GM19455 (cell line): ENCODE measurements at regions not wholly inside any gene's neighbourhood (a gene's known extent, or its start where the extent isn't known, plus 50 kb on each side); places are given as distances from the start of the nearest gene placed in this dataset.

Experiments
- ATAC-seq: cut with Tn5 transposase; IDR thresholded peaks from one replicate; pipeline ENCODE4 v1.9.1; 2021; ENCODE audit not compliant: unreplicated experiment

DNA sequence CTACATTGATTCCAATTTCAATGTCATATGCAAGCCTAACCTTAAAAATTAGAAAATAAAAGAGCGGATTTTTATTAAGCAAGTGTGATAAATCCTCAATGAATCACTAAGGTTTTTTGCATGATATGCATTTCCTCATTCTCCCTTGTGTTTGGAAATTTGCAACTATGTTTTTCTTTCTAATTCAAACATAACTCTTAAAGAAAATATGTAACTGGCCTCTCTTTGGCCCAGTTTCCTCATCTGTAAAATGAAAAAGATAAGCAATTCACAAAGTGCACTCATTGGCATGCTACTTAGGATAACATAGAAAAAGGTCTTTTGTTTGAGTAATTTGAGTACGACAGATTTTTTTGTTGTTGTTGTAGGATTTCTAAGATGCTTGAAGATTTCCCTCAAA is 295.5 kb downstream of the CDH11 start:
- ATAC-seq: no peak

DNA sequence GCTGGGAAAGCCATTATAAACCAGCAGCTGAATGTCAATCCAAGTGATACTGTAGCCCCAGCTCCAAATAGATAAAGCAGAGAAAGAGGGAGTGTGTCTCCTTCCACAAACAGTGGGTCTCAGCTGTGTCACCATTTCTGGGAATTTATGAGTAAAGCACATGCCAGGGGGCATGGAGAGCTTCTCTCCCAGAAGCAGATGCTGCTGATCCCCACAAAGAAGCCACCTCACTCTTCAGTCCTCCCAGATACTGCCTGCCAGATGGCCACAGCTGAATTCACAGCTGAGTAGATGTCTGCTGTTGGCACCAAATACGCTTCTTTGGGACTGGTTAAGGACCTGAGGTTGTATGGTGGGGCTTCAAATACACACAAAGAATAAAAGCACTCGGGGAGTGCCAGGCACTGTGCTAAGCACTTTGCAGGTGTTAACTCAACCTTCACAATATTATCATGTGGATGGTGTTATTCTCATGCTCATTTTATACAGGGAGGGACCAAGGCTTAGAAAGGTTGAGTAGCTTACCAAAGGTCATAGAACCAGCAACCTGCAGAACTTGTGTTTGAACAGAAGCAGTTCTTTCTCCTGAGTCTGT is 298.3 kb downstream of the CDH11 start:
- ATAC-seq: no peak

DNA sequence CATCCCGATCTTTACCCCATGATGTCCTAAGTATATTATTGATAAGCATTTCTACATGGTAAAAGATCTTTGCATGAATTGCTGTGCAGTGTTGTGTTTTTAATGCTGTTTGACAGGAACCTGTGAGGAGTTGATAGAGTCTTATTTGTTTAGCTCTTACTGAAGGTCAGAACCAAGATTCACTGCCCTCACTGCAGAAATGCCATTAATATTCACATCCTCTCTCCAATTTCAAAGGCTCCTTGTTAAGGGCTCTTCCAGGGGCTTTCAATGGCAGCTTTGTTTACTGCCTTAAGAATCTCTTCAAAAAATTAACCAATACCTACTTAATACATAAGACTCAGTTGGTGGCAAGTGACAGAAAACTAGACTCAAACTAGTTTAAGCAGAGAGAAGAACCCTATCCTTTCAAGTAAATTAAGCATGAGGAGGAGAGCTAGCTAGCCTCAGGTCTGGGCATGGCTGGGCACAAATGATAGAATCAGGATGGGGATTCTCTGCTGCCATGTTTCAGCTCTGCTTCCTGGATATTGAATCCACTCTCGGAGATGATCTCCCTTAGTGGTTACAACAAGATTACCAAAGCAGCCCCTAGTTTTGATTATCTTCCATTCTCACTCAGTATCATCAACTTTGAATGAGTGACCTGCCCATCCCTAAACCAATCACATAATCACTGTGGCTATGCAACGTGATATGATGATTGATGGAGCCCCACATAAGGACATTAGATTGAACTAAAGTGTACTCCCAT is 311.8 kb downstream of the CDH11 start:
- ATAC-seq: no peak

DNA sequence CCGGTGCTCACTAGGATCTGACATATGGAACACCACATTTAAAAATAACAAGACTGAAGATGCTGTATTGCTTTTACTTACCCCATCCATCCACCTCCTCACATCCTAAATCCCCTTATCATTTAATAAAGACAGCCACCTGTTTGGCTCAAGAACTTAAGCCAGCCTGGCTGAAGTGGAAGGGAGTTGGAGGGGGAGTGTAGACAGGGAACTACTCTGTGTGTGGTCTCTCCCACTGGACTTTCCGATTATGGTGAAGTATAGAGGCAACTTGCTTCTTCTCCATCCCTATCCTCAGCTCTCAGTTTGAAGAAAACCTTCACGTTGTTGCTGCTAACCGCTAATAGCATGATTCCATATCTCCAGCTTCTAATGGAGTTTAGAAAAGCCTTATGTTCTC is 313.4 kb downstream of the CDH11 start:
- no peak for ATAC-seq

DNA sequence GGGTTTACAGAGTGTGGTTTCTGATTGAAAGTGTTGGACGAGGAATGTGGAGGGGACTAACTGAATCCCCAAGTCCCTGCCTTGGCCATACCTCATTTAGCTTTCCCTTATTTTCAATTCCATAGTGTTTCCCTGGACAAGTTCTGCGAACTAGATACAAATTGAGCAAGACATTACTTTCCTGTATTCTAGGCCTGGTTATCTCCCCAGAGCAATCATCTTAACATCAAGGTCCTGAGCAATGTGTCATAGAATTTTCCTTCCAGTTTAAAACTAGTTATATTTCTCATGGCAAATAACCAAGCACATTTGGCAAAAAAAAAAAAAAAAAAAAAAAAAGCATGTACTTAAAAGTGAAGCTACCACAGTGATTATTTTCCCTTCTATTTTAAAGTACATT is 330.1 kb downstream of the CDH11 start:
- ATAC-seq: no peak

DNA sequence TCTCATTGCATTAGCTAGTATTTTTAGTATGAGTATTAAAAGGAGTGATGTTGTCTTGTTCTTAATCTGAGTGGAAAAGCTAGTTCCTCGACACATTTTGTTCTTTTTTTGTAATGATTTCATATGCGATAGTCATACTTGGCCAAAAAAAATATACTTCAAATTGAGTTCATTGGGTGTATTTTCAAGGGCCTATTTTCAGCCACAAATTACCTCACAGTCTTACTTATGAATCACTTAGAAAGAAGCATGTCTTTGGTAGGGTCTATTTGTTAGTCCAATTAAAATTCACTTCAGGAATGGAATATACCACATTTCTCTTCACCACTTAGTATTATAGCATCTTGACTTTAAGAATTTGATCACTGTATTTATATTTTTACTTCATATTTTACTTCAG is 337.2 kb downstream of the CDH11 start:
- ATAC-seq: no peak

DNA sequence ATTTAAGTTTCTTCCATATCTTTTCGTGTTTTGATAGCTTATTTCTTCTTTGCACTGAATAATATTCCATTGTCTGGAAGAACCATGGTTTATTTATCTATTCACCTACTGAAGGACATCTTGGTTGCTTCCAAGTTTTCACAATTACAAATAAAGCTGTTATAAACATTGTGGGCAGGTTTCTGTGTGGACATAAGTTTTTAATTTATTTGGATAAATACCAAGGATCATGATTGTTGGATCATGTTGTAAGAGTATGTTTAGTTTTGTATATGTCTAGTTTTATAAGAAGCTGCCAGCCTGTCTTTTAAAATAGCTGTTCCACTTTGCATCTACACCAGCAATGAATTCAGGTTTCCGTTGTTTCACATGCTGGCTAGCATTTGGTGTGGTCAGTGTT is 339.4 kb downstream of the CDH11 start:
- no peak for ATAC-seq

DNA sequence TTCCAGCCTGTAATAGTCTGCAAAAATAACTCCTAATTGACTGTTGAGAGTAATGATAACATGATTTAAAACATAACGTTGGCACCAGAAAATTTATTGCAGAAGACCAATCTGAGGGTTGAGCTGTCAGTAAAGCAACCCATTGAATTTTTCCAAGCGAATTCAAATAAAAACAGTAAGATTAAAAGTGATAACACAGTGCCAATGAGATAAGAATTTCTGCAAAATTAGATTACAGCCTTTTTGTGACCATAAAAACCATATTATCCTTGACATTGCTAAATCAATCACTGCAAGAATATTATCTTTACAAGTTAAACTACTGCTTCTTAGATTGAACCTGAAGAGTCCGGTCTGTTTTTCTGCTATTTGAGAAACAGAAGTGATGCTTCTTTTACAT is 341.4 kb downstream of the CDH11 start:
- ATAC-seq: no peak

DNA sequence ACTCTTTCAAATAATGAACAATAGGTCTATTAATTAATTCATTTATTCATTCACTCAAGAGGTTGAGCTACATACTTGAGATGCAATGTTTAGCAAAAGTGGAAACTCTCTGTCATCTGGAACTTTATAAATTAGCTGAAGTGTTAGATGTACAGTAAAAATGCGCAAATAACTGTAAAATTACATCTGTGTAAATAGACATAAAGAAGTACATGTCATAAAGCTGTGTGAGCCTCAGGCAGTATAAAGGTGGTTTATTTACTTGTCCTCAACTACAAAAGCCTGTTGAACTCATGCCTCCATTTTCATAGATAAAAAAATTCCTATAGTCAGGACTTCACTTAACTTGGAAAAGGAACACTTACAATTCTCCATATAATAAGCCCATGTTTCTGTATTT is 343.1 kb downstream of the CDH11 start:
- ATAC-seq: no peak

DNA sequence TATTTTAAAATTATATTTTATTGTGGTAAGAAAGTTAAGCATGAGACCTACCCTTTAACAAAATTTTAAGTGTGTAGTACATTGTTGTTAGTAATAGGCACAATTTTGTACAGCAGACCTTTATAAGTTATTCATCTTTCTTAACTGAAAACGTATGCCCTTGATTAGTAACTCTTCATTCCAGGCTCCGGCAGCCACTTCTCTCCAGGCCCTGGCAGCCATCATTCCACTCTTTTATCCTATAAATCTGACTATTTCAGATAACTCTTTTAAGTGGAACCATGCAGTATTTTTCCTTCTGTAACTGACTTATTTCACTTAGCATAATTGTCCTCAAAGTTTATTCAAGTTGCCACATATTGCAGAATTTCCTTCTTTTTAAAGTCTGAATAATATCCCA is 348.2 kb downstream of the CDH11 start:
- ATAC-seq: no peak

DNA sequence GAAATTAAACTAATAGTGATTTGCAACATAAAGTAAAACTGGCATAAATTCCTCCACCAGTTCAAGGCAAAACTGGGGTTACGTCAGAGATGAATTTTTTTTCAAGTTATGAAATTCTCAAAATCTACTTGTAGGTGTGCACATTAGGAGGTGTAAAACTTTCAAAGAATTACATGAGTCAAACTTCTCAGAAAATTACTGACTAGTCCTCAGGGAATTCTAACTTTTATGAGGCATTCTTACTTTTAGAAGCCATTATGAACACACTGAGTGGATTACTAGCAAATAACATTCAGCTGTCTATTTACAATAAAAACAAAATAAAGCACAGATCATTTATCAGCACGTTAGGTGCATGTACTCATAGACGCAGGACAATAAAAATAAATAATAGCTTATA is 348.7 kb downstream of the CDH11 start:
- no peak for ATAC-seq

DNA sequence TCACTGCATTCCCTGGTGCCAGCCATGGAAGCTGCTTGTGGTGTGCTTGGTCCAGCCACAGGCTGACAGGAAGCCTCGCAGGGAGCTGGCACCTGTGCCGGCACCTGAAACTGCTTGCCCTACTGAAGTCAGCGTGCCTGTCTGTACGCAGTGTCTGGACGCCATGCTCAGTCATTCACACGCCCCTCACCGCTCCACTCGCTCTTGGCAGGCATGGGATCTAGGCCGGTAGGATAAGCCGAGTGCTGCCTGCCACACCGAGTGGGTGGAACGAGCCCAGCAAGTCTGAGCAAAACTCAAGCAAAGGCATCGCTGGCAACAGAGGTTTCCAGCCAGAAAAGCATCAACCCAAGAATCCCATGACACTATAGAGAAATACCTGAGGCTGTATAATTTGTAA is 350.6 kb downstream of the CDH11 start:
- ATAC-seq: no peak

DNA sequence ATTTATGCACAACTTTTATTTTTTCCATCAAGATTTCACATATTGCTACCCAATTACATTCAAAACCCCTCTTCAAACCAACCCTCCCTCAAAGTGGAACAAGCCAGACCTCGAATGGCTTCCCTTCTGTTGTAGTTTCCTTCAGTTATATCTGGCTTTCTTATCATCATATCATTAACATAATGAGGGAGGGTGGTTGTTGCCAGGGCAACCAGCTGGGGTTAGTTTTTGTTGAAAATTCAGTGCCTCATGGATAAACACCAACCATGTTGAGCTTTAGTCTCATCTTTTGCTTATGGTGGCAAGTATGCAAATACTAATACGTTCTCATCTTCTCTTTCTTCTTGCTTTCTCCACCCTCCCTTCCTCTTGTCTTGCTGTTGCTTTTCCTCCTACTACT is 359.7 kb downstream of the CDH11 start:
- no peak for ATAC-seq

DNA sequence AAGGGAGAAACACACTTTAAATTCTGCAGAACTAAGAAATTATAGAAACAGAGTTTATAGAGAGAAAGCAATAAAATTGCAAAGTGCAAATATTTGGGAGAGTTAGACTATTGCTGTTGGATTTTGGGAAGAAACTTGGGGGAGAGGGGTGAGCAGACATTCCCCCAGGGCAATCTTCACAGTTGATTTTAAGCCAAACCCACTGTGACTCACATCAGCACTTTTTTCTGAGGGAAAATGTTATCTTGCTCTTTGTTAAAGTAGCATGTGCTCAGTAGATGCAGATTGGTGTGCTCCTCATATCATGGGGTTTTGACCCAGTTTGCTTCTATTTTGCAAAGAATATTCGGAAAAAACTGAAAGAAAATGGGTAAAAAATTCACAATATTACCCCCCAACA is 367.6 kb downstream of the CDH11 start:
- ATAC-seq: no peak

DNA sequence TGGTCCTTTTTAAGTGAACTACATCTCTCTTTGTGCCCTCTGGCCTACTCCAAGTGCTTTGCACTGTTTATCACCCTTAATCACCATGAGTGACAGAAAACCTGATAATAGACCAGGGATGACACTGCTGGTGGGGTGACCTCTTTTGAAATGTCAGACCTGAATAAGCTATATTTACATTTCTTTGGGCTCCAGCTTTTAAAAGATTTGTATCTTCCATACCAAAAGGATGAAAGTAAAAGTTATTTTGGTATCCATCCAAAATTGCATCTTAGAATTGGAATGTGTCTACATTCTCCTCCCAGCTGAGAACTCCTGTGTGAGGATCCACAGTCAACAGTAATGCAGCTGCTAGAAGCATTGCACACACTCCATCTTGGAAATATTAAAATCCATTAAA is 370.0 kb downstream of the CDH11 start:
- ATAC-seq: no peak

DNA sequence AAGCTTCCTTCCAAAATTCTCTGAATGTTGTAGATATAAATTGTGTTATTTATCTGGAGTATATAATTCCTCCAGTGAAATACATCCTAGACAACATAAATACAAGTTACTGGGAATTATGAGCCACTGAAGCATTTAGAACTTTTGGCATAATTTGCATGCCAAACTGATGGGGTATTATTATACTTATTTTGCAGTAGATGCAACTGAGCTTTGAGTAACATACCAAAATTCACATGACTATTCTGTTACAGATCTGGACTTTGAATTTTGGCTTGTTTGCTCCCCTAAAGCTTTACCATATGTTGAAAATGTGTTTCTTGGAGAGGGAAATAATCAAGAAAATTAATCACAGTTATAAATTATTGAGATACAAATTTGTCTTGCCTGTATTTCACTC is 372.5 kb downstream of the CDH11 start:
- no peak for ATAC-seq

DNA sequence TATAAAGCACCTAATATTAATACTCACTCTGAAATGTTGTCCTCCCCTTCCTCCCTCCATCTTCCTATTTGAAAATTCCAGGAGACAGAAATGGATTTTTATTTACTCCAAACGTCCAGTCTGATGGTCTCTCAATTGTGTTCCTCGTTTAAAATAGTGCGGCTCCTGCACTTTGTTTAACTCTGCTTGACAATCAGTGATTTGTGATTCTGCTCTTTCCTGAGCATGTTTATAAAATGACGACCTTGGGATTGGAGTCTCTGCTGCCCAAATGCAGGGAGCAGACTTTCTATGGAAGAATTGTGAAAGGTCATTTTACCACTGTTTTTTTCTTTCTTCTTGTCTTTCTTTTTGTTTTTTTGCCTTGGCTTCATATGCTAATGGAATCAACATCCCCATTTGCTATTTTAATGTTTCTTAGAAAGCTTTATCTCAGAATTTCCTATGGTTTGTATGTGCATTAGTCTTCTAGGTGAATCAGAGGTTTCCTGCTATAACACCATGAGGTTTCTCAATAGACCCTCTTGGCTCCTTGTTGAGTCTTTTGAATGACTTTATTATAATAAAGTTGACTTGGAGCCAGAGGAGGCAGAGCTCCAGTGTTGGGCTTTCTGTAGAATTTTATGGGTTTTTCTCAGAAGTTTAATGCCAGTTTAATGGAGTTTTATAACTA is 376.5 kb downstream of the CDH11 start:
- no peak for ATAC-seq

DNA sequence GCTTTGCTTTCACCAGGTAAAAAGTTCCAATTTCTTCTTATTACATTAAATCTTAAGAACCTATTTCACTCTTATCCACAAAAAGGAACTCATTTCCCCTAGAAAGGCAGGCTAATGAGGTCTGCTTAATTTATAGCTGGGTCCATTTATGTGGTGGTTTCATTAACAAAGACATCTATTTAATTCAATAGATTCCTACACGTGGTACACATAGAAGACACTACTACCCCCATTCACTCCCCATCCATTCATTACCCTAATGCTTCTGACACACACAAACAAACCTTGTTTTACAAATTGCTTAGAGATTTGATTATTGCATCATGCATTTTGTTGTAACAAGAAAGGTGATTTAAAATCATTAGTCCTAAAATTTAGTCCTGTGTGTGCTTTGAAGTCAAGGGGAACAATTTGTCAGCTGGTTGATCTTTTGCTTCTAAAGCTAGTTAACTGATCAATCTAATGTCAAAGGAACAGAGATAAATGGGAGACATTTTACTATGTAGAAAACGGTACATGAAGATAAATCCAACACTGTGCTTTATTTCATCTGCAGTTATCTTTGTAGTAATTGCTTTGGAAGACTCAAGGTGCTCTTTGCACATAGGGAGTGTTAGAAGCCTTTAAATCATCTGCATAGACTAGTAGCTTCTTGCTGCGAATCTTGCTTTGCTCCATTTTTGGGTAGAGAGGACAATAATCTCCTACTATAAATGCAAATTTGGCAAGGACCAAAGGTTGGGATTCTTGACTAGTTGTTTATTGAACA is 379.2 kb downstream of the CDH11 start:
- no peak for ATAC-seq

DNA sequence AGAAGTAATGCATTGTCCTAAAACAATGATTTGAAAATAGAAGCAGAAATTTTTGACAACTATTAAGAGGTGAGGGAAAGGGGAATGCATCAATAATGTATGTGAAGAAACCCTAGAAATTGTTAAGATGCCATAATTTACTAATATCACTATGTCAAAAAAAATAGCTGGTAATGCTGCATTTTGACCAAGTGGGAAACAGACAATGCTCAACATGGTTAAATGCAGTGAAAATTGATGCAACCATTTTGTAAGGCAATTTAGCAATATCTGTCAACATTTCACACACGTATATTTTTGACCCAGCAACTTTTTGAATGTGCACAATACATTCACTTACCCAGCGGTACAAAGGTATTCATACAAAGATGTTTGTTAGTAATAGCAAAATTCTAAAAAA is 381.6 kb downstream of the CDH11 start:
- ATAC-seq: no peak

DNA sequence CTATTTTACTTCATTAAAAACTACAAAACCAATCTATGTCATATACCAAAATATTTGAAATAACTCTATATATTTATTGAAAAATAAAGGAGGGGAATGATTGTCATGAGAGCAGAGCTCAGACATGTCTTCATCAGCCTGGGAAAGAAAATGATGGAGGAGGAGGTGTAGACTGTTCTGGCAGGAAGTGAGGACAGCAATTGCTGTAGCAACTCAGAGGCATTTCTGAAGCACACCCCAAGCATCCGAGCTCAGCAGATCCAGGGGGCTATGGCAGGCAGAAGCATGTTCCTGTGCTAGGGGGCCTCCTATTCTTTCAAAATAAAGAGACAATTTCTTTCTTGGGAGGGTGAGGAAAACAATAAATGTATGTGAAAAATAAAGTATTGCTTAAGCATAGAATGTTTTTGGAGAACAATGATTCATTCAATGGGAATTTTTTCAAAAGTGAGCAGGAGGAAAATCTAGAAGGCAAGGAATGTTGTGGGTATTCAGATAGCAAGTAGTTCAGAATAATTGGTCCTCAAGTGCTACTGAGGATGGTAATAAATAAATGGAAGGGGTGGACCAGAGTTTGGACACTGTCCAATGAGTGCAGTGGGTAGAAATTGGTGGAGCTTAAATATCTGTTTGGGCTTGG is 383.4 kb downstream of the CDH11 start:
- ATAC-seq: no peak

DNA sequence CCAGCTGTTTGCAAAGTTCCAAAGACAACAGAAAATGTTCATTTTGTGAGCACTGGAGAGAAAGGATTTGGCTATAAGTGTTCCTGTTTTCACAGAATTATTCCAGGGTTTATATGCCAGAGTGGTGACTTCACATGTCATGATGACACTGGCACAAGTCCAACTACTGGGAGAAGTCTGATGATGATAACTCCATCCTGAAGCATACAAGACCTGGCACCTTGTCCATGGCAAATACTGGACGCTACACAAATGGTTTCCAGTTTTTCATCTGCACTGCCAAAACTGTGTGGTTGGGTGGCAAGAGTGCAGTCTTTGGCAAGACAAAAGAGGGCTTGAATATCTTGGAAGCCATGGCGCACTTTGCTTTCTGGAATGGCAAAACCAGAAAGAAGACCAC is 385.0 kb downstream of the CDH11 start:
- no peak for ATAC-seq
